ENCODE measurements at regions not wholly inside any gene's neighbourhood (a gene's known extent, or its start where the extent isn't known, plus 50 kb on each side); places are given as distances from the start of the nearest gene placed in this dataset.

DNA sequence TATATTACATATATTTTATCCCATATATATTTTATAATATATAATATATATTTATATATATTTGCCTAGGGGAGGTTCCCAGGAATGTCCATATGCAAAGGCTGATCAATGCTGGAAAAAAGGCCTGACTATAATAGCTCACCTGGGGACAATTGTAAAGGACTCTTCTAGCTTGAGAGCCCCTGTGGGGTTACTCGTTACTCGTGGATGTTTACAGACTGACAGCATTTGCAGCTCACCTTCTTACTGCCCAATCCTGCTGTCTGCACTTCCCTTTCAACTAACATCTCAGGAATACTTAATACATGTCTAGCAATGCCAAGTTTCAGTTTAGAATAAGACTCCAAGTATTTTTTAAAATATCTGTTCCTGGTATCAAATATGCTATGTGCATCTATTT lies 1365.4 kb upstream of the RAG2 start:
- no peak overlapping the region for H3K4me3 ChIP-seq
- TF ChIP-seq CTCF (IDR thresholded peaks at IDR 0.05): no peak
- no peak for DNase-seq (ENCODE audit: low spot score)
- no peak overlapping the region for H3K27ac ChIP-seq

GRCh38 chr11:37957717-37958116 lies 1359.7 kb upstream of the RAG2 start:
- Histone ChIP-seq H3K4me3 (no peak overlapping the region), H3K27ac (no peak overlapping the region)
- no peak for DNase-seq (ENCODE audit: low spot score)
- TF ChIP-seq CTCF (IDR thresholded peaks at IDR 0.05): no peak

GRCh38 chr11:37951996-37952395 lies 1354.0 kb upstream of the RAG2 start:
- no peak for TF ChIP-seq CTCF (IDR thresholded peaks at IDR 0.05)
- no peak for DNase-seq (ENCODE audit: low spot score)
- H3K4me3 ChIP-seq: no peak overlapping the region
- H3K27ac ChIP-seq: no peak overlapping the region

DNA sequence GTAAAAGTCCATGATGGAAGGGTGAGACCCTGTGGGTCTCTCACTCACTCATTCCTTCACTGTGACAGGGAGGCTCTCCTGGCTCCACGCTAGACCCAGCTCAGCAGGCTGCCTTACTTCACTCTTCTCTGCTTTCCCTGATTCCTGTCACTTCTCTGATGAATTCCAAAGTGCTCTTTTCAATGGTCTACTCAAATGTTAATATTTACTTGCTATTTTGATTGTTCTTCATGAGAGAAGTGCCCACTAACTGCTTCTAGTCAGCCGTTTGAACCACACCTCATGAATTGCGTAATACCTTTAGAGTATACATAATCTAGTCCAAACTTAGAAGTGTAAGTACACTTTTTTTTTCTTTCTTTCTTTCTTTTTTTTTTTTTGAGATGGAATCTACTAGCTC lies 1350.2 kb upstream of the RAG2 start:
- no peak overlapping the region for H3K27ac ChIP-seq
- no peak for DNase-seq (ENCODE audit: low spot score)
- no peak for TF ChIP-seq CTCF (IDR thresholded peaks at IDR 0.05)
- H3K4me3 ChIP-seq: no peak overlapping the region

- H3K27ac ChIP-seq: no peak overlapping the region
- no peak overlapping the region for H3K4me3 ChIP-seq
- no peak for DNase-seq (ENCODE audit: low spot score)
- TF ChIP-seq CTCF (IDR thresholded peaks at IDR 0.05): no peak
Observed at GRCh38 chr11:37947821-37948220, 1349.8 kb upstream of the RAG2 start.

GRCh38 chr11:37946155-37946766 lies 1348.2 kb upstream of the RAG2 start:
- TF ChIP-seq CTCF (IDR thresholded peaks at IDR 0.05): no peak
- no peak overlapping the region for H3K27ac ChIP-seq
- H3K4me3 ChIP-seq: no peak overlapping the region
- no peak for DNase-seq (ENCODE audit: low spot score)

GRCh38 chr11:37942081-37942480 lies 1344.0 kb upstream of the RAG2 start:
- no peak overlapping the region for H3K27ac ChIP-seq
- no peak overlapping the region for H3K4me3 ChIP-seq
- no peak for TF ChIP-seq CTCF (IDR thresholded peaks at IDR 0.05)
- no peak for DNase-seq (ENCODE audit: low spot score)

Measured in coronary artery (tissue), 2 donors.